GM19043 (cell line): ENCODE measurements at regions not wholly inside any gene's neighbourhood (a gene's known extent, or its start where the extent isn't known, plus 50 kb on each side); places are given as distances from the start of the nearest gene placed in this dataset.
"Not testable (repeated sequence)": the region's sequence is repeated elsewhere in the genome, so short reads cannot be mapped to it uniquely, and the experiment has no call there.

Experiments used
- ATAC-seq: cut with Tn5 transposase; IDR thresholded peaks from one replicate; pipeline ENCODE4 v1.9.1; 2021; ENCODE audit warnings: low read depth; ENCODE audit not compliant: unreplicated experiment

DNA sequence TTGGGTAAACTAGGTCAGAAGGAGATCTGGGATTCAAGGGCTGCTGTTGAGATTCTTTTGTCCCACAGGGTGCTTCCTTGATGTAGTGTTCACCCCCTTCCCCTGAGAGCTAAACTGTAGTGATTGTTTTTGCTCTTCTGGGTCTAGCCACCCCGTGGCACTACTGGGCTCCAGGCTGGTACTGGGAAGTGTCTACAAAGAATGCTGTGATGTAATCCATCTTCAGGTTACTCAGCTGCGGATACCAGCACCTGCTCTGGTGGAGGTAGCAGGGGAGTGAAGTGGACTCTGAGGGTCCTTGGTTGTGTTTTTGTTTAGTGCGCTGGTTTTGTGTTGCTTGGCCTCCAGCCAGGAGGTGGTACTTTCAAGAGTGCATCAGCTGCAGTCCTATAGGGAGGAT, 365.5 kb downstream of the ZNF674 start:
- ATAC-seq, result no peak

DNA sequence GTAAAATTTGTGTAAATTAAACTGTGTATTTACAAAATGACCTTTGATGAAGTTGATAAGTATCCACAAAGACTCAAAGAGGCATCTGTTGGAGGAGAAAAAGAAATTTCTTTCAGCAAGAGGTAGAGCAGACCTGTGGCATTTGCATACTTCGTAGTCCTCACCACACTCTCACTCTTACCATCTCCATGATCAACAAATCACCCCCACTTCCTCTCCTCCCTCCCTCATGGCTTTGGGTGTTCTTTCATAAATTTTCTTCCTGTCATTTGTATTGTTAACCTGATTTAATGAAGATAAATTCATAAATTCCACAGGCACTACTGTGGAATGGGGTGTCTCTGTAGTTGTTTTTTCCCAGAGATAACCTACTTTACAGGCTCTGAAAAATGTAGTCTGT, 366.5 kb downstream of the ZNF674 start:
- no peak for ATAC-seq

DNA sequence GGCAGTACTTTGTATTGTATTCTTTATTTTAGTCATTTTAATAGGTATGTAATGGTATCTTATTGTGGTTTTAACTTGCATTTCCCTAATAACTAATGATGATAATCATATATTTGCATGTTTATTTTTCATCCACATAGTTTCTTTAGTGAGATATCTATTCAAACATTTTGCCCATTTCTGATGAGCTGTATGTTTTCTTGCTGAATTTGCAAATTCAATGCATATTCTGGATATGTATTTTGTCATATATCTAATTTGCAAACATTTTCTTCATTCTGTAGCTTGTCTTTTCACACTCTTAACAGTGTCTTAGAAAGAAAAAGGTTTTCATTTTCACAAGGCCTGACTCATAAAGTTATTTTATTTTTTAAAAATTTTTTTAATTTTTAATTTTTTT, 372.1 kb downstream of the ZNF674 start:
- ATAC-seq, result no peak

DNA sequence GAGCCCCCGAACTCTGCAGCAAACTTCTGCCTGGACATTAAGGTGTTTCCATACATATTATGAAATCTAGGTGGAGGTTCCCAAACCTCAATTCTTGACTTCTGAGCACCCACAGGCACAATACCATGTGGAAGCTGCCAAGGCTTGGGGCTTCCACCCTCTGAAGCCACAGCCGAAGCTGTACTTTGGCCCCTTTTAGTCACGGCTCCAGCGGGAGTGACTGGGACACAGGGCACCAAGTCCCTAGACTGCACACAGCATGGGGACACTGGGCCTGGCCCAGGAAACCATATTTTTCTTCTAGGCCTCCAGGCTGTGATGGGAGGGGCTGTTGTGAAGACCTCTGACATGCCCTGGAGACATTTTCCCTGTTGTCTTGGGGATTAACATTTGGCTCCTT, 373.8 kb downstream of the ZNF674 start:
- ATAC-seq, result not testable (repeated sequence)

DNA sequence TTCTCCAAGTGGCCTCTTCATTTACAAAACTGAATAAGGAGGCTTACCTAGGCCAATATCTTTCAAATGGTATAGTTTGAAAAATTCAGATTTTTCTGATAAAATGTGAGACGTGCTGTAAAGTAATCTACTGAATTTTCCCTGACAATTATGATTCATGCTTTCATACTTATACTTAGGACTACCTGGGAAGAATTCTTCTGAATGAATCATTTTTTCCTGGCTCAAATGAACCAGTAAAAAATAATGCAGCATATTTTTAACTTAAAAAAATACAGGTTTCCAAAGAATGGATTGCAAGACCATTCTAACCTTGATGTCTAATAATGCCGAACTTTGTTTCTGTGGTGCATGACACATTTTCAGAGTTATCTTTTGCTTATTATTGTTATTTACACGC, 375.4 kb downstream of the ZNF674 start:
- no peak for ATAC-seq

DNA sequence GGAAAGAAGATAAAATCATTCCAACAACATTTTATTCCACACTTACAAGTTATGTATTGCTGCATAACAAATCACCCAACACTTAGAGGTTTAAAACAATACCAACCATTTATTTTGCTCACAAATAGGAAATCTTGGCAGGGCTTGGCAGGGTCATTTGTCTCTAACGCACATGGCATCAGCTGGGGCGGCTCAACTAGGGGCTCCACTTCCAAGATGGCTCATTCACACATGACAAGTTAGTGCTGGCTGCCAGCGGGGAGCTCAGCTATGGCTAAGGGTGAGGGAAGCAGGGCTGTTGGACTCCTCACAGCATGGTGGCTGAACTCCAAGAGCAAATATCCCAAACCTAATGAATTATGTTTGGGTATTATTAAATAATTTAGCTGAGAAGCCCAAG, 377.0 kb downstream of the ZNF674 start:
- ATAC-seq, result no peak

DNA sequence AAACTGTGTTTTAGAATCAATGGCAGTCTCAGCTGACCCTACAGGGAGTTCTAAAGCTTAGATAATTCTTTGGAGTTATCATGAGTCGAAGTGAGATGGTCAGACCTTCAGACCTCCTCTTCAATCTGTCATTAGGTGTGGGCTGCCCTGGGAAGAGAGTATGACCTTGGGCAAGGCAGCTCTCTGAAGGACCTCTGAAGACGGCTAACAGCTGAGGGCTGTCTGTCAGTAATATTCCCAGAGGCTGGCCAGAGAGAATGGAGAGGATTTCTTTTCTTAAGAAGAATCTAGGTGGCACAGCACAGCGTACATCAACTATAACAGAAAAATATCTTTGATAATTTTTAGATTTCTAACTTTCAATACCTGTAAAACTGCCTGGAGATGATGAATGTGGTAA, 379.4 kb downstream of the ZNF674 start:
- ATAC-seq, result no peak

DNA sequence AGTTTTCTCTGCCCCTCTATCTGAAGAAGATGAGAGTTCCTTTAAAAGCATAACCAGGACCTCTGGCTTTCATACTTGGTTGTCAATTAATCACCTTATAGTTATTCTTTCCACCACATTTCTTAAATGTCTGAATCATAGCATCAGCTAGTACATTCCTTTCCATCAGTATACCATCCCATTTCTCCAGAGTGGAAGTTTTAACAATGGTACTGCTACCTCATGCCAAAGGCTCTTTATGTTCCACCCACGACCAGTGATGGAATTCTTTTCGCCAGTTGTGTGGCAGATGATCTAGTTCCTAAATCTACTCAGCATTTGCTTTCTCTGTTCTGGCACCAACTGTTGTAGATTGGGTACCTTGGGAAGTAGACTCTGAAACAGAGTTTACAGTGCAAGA, 379.8 kb downstream of the ZNF674 start:
- no peak for ATAC-seq

DNA sequence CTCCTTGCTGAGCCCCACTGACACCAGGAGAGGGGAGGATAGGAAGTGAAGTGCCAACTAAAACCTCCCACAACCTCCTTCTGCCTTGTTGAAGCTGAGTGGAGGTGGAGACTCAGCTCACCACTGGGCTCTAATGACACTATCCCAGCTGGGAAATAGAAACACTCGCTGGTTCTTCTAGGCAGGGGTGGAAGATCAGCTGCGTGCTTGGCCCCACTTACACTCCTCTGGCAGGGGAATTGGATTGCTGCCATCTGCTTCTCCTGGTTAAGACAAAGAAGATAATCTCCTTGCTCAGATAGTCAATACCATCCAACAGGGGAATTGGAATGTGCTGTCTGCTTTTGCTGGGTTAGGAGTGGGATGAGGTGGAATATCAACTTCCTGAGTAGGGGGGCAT, 392.5 kb downstream of the ZNF674 start:
- ATAC-seq, result no peak

DNA sequence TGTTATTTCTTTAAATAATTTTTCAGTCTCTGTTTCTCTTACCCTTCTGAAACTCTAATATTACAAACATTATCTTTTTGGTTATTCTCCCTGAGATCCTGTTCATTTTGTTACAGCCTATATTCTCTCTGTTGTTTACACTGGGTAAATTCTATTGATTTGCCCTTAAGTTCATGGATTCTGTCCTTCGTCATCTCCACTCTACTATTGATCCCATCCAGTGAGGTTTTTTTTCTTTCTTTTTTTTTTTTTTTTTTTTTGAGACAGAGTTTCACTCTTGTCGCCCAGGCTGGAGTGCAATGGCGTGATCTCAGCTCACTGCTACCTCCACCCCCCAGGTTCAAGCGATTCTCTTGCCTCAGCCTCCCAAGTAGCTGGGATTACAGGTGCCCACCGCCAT, 393.9 kb downstream of the ZNF674 start:
- not testable (repeated sequence) for ATAC-seq

DNA sequence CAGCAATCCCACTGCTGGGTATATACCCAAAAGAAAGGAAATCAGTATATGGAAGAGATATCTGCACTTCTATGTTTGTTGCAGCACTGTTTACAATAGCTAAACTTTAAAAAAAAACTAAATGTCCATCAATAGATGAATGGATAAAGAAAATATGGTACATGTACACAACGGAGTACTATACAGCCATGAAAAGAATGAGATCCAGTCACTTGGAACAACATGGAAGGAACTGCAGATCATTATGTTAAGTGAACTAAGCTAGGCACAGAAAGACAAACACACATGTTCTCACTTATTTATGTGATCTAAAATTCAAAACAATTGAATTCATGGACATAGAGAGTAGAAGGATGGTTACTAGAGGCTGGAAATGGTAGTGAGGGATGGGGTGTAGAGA, 400.7 kb downstream of the ZNF674 start:
- ATAC-seq, result no peak

DNA sequence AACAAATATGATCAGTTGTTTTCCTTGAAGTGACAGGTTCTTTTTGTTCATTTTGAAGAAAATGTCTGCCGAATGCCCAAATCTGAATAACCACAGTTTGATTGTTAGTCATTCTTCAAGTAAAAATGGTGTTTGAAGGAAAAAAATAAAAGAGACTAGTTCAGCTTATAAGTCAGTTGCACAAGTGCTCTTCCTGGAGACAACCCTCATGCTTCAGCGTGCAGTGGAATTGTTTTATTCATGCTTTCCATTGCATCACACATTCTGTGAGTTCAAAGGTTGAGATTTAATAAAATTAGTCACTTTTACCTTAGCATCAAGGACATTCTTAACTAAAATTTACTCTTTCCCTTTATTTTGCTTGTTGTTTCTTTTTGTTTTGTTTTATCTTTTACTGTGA, 404.9 kb downstream of the ZNF674 start:
- ATAC-seq, result no peak

DNA sequence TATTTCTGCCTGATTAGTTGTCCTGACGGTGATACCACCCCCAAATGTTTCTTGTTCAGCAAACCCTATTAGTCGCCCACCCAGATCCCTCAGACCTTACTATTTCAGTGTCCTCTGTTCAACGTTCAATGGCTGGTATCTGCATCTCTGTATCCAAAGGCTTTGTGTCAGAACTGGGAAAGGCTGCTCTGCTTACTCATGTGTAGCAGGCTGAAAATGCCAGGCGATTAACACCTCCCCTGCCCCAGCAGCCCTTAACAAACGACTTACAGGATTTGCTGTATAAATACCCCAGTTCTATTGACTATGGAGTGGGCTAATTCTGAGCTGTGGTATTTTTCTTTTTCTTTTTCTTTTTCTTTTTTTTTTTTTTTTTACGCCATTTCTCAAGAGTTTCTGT, 415.0 kb downstream of the ZNF674 start:
- ATAC-seq, result no peak

DNA sequence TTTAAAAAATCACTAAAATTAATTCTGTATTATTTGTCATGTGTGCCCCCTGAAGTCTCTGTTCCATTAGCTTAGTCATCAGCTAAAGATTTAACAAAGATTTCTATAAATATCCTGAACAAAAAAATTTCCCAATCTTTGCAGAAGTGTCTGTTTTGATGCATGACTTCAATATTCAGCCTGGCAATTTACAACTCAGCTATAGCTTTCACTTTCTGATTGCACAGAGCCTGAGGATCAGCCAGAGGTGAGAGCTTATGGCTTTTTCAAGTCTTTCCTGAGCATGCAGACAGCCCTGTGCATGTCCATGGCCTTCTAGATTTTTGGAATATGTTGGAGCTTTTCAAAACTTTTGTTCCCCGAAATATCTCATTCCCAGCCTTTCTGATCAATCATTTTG, 420.1 kb downstream of the ZNF674 start:
- ATAC-seq, result no peak

DNA sequence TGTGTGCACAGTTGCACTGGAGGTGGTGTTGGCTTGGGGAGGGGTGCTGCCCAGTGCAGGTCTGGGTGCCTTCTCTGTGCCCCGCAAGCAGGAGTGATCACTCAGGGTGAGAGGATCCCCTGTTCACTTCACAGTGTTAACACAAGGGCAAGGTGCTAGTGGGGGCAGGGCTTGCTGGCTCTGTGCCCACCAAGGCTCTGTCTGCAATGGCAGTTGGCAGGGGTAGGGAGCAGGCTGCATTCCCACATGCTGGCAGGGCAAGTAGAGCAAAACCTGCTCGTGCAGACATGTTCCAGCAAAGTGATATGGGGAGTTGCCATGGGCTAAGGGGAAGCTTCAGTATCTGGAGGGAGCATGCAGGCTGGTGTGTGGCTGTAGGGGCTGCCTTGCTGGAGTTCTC, 428.0 kb downstream of the ZNF674 start:
- ATAC-seq, result no peak

DNA sequence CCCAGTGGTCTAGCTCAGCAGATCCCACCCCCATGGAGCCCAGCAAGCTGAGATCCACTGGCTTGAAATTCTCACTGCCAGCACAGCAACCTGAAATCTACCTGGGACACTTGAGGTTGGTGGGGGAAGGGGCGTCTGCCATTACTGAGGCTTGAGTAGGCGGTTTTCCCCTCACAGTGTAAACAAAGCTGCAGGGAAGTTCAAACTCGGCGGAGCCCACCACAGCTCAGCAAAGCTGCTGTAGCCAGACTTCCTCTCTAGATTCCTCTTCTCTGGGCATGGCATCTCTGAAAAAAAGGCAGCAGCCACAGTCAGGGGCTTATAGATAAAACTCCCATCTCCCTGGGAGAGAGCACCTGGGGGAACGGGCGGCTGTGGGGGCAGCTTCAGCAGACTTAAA, 457.9 kb downstream of the ZNF674 start:
- ATAC-seq, result not testable (repeated sequence)

DNA sequence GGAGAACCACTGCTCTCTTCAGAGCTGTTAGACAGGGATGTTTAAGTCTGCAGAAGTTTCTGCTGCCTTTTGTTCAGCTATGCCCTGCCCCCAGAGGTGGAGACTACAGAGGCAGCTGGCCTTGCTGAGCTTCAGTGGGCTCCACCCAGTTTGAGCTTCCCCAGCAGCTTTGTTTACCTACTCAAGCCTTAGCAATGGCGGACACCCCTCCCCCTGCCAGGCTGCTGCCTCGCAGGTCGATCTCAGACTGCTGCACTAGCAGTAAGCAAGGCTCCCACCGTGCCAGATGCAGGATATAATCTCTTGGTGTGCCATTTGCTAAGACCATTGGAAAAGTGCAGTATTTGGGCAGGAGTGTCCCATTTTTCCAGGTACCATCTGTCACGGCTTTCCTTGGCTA, 465.1 kb downstream of the ZNF674 start:
- not testable (repeated sequence) for ATAC-seq

DNA sequence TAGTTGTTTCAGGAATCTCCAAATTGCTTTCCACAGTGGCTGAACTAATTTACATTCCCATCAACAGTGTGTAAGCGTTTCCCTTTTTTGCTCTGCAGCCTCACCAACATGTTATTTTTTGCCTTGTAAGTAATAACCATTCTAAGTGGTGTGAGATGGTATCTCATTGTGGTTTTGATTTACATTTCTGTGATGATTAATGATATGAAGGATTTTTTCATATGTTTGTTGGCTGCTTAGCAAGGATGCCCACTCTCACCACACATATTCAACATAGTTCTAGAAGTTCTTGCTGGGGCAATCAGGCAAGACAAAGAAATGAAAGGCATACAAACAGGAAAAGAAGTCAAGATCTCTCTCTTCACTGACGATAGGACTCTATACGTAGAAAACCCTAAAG, 472.4 kb downstream of the ZNF674 start:
- ATAC-seq, result no peak

DNA sequence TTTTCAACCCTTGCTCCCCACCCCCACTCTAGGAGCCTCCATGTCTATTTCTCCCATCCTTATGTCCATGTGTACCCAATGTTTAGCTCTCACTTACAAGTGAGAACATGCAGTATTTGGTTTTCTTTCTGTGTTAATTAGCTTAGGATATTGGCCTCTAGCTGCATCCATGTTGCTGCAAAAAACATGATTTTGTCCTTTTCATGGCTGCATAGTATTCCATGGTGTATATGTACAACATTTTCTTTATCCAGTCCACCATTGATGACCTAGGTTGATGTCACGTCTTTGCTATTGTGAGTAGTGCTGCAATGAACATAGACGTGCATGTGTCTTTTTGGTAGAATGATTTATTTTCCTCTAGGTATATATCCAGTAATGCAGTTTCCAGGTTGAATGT, 472.8 kb downstream of the ZNF674 start:
- ATAC-seq, result no peak

DNA sequence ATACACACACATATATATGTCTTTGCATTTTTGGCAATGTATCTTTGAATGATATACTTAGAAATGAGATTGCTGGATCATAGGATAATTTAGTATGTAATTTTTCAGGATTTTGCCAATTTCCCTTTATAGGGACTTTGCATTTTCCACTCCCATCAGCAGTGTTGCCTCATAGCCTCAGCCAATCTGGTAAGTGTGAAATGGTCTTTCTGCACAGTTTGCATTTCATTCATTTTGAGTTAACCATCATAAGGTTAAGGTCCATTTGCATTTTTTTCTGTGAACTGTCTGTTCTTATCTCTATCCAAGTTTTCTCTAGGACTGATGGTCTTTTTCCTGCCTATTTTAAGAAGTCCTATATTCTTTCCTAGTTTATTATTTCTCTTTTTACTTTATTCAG, 474.8 kb downstream of the ZNF674 start:
- ATAC-seq, result no peak

DNA sequence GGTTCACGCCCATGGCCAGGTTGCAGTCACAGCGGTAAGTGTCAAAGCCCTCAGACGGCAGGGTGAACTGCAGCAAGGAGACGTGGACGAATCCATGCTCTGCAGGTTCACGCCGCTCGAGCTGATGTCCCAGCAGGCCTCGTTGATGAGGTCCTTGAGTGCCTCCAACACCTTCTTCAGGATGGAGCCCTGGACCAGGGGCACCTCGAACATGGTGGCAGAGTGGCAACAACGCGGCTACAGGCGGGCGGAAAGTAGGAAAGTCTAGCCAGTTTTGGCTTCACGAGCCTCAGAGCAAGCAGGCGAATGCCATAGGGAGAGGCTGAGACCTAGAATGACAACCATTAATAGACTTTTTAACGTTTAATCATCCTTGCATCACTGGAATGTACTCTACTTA, 485.9 kb downstream of the ZNF674 start:
- ATAC-seq, result no peak

DNA sequence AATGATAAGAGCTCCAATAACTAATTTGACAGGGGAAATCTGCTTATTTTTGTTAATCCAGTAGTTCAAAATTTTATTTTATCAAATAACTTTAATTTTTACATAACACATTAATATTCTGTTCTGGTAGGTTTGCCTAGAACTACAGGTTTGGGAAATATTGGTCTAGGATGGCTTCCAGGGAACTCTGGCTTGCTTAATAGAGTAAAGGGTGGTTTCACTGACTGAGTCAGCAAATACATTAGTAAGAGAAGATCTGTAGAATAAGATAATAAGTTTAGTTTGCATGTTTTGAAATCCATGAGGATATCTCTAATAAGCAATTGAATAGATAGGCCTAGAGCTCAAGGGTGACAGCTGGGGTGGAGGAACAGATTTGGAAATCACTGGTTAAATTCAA, 500.7 kb downstream of the ZNF674 start:
- no peak for ATAC-seq

DNA sequence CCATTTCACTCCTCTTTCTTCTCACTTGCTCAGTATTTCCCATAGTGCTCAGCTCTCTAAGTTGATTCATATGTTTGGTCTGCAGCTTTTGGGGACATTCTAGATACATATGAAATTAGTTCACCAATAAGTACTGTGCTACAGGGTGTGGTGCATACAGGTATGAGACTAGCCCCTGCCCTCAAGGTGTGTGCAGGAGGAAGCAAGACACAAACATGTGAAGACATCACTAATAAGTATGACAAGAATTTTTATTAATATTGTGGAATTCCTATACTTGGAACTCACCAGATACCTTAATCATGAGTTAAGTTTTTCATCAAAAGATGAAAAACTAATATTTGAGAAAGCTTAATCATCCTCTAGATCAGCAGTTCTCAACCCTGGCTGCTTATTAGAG, 505.2 kb downstream of the ZNF674 start:
- ATAC-seq, result no peak

DNA sequence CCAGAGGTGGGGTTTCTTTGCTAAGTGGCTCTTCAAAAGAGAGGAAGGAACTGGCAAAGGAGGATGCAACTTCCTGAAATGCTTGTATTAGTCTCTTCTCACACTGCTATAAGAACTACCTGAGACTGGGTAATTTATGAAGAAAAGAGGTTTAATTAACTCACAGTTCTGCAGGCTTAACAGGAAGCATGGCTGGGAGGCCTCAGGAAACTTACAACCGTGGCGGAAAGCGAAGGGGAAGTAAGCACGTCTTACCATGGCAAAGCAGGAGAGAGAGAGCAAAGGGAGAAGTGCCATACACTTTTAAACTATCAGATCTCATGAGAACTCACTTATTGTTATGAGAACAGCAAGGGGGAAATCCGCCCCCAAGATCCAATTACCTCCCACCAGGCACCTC, 505.7 kb downstream of the ZNF674 start:
- ATAC-seq, result no peak
